ENCODE measurements at regions not wholly inside any gene's neighbourhood (a gene's known extent, or its start where the extent isn't known, plus 50 kb on each side); places are given as distances from the start of the nearest gene placed in this dataset.
"Not testable (repeated sequence)": the region's sequence is repeated elsewhere in the genome, so short reads cannot be mapped to it uniquely, and the experiment has no call there.

GRCh38 chr3:193821151-193821668 is 228.2 kb downstream of the OPA1 start:
- Histone ChIP-seq H3K4me3 (ENCODE audit: low read depth, low read length) (no peak overlapping the region), H3K36me3 (ENCODE audit: control insufficient read depth, insufficient read depth, low read length) (no peaks in the 10 kb centered on the region), H3K27me3 (ENCODE audit: control insufficient read depth, insufficient read depth, low read length) (no peaks in the 10 kb centered on the region)
- no peak for TF ChIP-seq CTCF (IDR thresholded peaks at IDR 0.05; ENCODE audit: insufficient read depth, low read length, severe bottlenecking)
- FAIRE-seq (no peak), DNase-seq (ENCODE audit: low read depth) (no peak)

GRCh38 chr3:193822492-193823212 is 229.6 kb downstream of the OPA1 start:
- no peak for DNase-seq (ENCODE audit: low read depth)
- FAIRE-seq, result no peak
- H3K36me3 ChIP-seq (ENCODE audit: control insufficient read depth, insufficient read depth, low read length), result no peaks in the 10 kb centered on the region
- TF ChIP-seq CTCF (IDR thresholded peaks at IDR 0.05; ENCODE audit: insufficient read depth, low read length, severe bottlenecking), result no peak
- H3K27me3 ChIP-seq (ENCODE audit: control insufficient read depth, insufficient read depth, low read length), result no peaks in the 10 kb centered on the region
- no peak overlapping the region for H3K4me3 ChIP-seq (ENCODE audit: low read depth, low read length)

DNA sequence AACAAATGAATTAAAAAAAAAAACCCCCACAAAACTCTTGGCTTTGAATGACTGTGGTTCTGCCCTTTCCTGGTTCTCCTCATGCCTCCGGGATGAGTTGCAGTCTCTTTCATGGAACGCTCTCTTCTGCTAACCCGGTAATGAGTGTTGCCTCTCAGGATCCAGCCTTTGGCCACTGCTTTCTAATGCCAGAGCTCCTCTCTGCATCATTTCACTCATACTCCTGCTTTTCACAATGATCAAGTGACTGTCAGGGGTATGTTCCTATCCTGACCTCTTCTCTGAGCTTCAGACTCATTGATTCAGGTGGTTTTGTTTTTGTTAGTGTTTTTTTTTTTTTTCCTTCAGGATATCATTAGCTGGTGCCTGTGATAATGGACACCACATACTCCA is 230.2 kb downstream of the OPA1 start:
- H3K4me3 ChIP-seq (ENCODE audit: low read depth, low read length); H3K36me3 ChIP-seq (ENCODE audit: control insufficient read depth, insufficient read depth, low read length); H3K27me3 ChIP-seq (ENCODE audit: control insufficient read depth, insufficient read depth, low read length); DNase-seq (ENCODE audit: low read depth): not testable (repeated sequence)
- peak; percentile 94 for FAIRE-seq

DNA sequence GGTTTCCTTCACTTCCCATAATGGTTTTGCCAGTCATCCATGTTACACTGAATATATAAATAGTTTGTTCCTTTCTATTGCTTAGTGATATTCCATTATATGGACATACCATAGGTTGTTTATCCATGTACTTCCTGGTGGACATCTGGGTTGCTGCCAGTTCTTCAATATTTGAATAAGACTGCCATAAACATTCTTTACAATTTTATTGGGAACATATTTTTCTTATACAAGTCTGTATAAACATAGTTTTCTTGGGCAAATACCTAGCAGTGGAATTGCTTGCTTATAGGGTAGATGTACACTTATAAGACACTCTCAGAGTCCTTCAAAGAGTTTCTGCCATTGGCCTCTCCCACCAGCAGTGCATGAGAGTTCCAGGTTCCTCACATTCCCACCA is 231.4 kb downstream of the OPA1 start:
- Histone ChIP-seq H3K36me3 (ENCODE audit: control insufficient read depth, insufficient read depth, low read length) (no peaks in the 10 kb centered on the region), H3K27me3 (ENCODE audit: control insufficient read depth, insufficient read depth, low read length) (no peaks in the 10 kb centered on the region), H3K4me3 (ENCODE audit: low read depth, low read length) (no peak overlapping the region)
- DNase-seq (ENCODE audit: low read depth), result no peak
- no peak for TF ChIP-seq CTCF (IDR thresholded peaks at IDR 0.05; ENCODE audit: insufficient read depth, low read length, severe bottlenecking)
- FAIRE-seq, result no peak

- no peak for DNase-seq (ENCODE audit: low read depth)
- Histone ChIP-seq H3K27me3 (ENCODE audit: control insufficient read depth, insufficient read depth, low read length) (no peaks in the 10 kb centered on the region), H3K4me3 (ENCODE audit: low read depth, low read length) (no peak overlapping the region), H3K36me3 (ENCODE audit: control insufficient read depth, insufficient read depth, low read length) (no peaks in the 10 kb centered on the region)
- no peak for TF ChIP-seq CTCF (IDR thresholded peaks at IDR 0.05; ENCODE audit: insufficient read depth, low read length, severe bottlenecking)
- FAIRE-seq, result no peak
Measured at GRCh38 chr3:193825617-193826016, 232.6 kb downstream of the OPA1 start.

- no peak for FAIRE-seq
Measured at GRCh38 chr3:193826159-193826795, 233.3 kb downstream of the OPA1 start.

More at GRCh38 chr3:193826159-193826795, 233.3 kb downstream of the OPA1 start:
- no peaks in the 10 kb centered on the region for H3K27me3 ChIP-seq (ENCODE audit: control insufficient read depth, insufficient read depth, low read length)
- no peak overlapping the region for H3K4me3 ChIP-seq (ENCODE audit: low read depth, low read length)
- no peaks in the 10 kb centered on the region for H3K36me3 ChIP-seq (ENCODE audit: control insufficient read depth, insufficient read depth, low read length)
- no peak for TF ChIP-seq CTCF (IDR thresholded peaks at IDR 0.05; ENCODE audit: insufficient read depth, low read length, severe bottlenecking)
- DNase-seq (ENCODE audit: low read depth), result peak; percentile 84

All from bronchial epithelial cell (primary cell).